ENCODE measurements at regions not wholly inside any gene's neighbourhood (a gene's known extent, or its start where the extent isn't known, plus 50 kb on each side); places are given as distances from the start of the nearest gene placed in this dataset.

- H3K27ac Mint-ChIP-seq (ENCODE audit: unreplicated experiment): no peak overlapping the region
- no peak overlapping the region for H3K4me3 Mint-ChIP-seq (ENCODE audit: unreplicated experiment)
- H3K36me3 Mint-ChIP-seq (ENCODE audit: low read depth, unreplicated experiment): peaks cover 10% of the 10 kb centered on the region
- no peak for DNase-seq (ENCODE audit: low spot score)
- peaks cover 2% of the 10 kb centered on the region for H3K27me3 Mint-ChIP-seq (ENCODE audit: unreplicated experiment)
- H3K4me1 Mint-ChIP-seq (ENCODE audit: unreplicated experiment): no peaks in the 10 kb centered on the region
- no peaks in the 10 kb centered on the region for H3K9me3 Mint-ChIP-seq (ENCODE audit: unreplicated experiment)
- TF ChIP-seq CTCF (IDR thresholded peaks at IDR 0.05; ENCODE audit: unreplicated experiment): no peak
These were observed 294.8 kb upstream of the DKK2 start for GRCh38 chr4:107330916-107331315.

DNA sequence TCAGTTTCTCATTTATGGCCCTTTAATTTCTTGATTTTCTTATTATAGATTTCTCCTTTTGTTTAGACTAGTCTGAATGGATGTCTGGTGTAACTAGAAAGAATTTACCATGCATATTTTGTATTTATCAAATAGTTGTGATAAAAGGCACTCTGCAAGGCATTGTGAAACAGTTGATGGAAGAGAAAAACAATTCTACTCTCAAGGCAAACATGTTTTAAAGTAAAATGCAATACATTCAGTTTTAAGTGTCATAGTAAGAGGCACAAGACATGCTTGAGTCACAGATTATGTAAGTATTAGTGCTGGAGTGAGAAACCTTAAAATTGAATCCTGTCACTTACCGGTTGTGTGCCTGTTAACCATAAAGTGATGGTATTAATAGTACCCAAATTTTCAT is 283.3 kb upstream of the DKK2 start:
- H3K27ac Mint-ChIP-seq (ENCODE audit: unreplicated experiment): no peak overlapping the region
- no peak for TF ChIP-seq CTCF (IDR thresholded peaks at IDR 0.05; ENCODE audit: unreplicated experiment)
- no peaks in the 10 kb centered on the region for H3K27me3 Mint-ChIP-seq (ENCODE audit: unreplicated experiment)
- no peak overlapping the region for H3K4me3 Mint-ChIP-seq (ENCODE audit: unreplicated experiment)
- no peaks in the 10 kb centered on the region for H3K36me3 Mint-ChIP-seq (ENCODE audit: low read depth, unreplicated experiment)
- H3K4me1 Mint-ChIP-seq (ENCODE audit: unreplicated experiment): peaks cover 13% of the 10 kb centered on the region
- no peak for DNase-seq (ENCODE audit: low spot score)
- H3K9me3 Mint-ChIP-seq (ENCODE audit: unreplicated experiment): no peaks in the 10 kb centered on the region

- no peak overlapping the region for H3K27ac Mint-ChIP-seq (ENCODE audit: unreplicated experiment)
- no peaks in the 10 kb centered on the region for H3K9me3 Mint-ChIP-seq (ENCODE audit: unreplicated experiment)
- no peak for TF ChIP-seq CTCF (IDR thresholded peaks at IDR 0.05; ENCODE audit: unreplicated experiment)
- no peak for DNase-seq (ENCODE audit: low spot score)
- H3K4me3 Mint-ChIP-seq (ENCODE audit: unreplicated experiment): no peak overlapping the region
- H3K36me3 Mint-ChIP-seq (ENCODE audit: low read depth, unreplicated experiment): no peaks in the 10 kb centered on the region
- H3K4me1 Mint-ChIP-seq (ENCODE audit: unreplicated experiment): peaks cover 13% of the 10 kb centered on the region
- no peaks in the 10 kb centered on the region for H3K27me3 Mint-ChIP-seq (ENCODE audit: unreplicated experiment)
These were observed 282.0 kb upstream of the DKK2 start for GRCh38 chr4:107318078-107318477.

DNA sequence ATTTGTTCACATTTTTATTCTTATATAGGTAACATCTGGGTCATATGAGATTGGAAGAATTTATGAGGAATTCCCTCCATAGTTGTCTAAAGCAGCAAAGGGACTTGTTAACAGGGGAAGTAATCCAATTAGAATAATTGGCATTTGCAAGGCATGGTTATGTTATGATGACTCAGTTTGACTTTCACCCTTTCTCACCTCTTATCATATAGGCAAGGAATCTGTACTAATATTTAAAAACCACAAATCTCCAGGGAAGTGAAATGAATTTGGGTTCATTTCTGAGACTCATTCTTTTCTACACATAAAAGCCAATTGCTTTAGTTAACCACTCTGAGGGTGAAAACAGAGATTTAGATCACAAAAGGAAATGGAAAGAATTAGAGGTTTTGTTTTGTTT is 281.5 kb upstream of the DKK2 start:
- Mint-ChIP-seq H3K27ac (ENCODE audit: unreplicated experiment) (no peak overlapping the region), H3K4me3 (ENCODE audit: unreplicated experiment) (no peak overlapping the region), H3K36me3 (ENCODE audit: low read depth, unreplicated experiment) (no peaks in the 10 kb centered on the region), H3K27me3 (ENCODE audit: unreplicated experiment) (no peaks in the 10 kb centered on the region), H3K9me3 (ENCODE audit: unreplicated experiment) (no peaks in the 10 kb centered on the region), H3K4me1 (ENCODE audit: unreplicated experiment) (peaks cover 13% of the 10 kb centered on the region)
- no peak for TF ChIP-seq CTCF (IDR thresholded peaks at IDR 0.05; ENCODE audit: unreplicated experiment)
- no peak for DNase-seq (ENCODE audit: low spot score)

- no peak for TF ChIP-seq CTCF (IDR thresholded peaks at IDR 0.05; ENCODE audit: unreplicated experiment)
- Mint-ChIP-seq H3K9me3 (ENCODE audit: unreplicated experiment) (no peaks in the 10 kb centered on the region), H3K4me3 (ENCODE audit: unreplicated experiment) (no peak overlapping the region), H3K4me1 (ENCODE audit: unreplicated experiment) (peaks cover 13% of the 10 kb centered on the region), H3K27ac (ENCODE audit: unreplicated experiment) (no peak overlapping the region), H3K27me3 (ENCODE audit: unreplicated experiment) (no peaks in the 10 kb centered on the region), H3K36me3 (ENCODE audit: low read depth, unreplicated experiment) (no peaks in the 10 kb centered on the region)
- DNase-seq (ENCODE audit: low spot score): no peak
These were observed 279.5 kb upstream of the DKK2 start for GRCh38 chr4:107315584-107315983.

Data from endothelial cell (in vitro differentiated cells).